ENCODE measurements at regions not wholly inside any gene's neighbourhood (a gene's known extent, or its start where the extent isn't known, plus 50 kb on each side); places are given as distances from the start of the nearest gene placed in this dataset.

DNA sequence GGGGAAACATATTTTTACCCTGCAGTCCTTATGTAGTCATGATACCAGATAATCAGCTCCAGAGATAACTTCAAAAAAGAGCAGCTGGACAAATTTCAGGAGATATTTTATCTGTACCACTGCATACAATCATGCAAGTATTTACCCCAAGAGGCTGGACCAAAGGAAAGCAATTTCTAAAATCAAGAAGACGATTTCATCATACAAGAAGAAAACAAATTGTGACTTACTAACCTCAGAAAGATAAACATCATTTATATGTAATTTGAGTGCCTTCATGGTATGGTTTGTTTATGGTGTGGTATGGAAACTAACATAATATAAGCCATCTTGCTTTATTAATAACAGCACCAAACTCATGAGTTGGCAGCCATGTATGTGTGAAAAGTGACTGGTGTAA lies 603.6 kb downstream of the PSAT1 start:
- intact Hi-C loops (cut with DNase I), result no loop called here
- ATAC-seq, result no peak
- TF ChIP-seq, protein P1, sequence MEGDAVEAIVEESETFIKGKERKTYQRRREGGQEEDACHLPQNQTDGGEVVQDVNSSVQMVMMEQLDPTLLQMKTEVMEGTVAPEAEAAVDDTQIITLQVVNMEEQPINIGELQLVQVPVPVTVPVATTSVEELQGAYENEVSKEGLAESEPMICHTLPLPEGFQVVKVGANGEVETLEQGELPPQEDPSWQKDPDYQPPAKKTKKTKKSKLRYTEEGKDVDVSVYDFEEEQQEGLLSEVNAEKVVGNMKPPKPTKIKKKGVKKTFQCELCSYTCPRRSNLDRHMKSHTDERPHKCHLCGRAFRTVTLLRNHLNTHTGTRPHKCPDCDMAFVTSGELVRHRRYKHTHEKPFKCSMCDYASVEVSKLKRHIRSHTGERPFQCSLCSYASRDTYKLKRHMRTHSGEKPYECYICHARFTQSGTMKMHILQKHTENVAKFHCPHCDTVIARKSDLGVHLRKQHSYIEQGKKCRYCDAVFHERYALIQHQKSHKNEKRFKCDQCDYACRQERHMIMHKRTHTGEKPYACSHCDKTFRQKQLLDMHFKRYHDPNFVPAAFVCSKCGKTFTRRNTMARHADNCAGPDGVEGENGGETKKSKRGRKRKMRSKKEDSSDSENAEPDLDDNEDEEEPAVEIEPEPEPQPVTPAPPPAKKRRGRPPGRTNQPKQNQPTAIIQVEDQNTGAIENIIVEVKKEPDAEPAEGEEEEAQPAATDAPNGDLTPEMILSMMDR (IDR thresholded peaks at IDR 0.05), result no peak
- H3K4me1 ChIP-seq, result no peaks in the 10 kb centered on the region
- no peaks in the 10 kb centered on the region for H3K9me3 ChIP-seq
- no peaks in the 10 kb centered on the region for H3K36me3 ChIP-seq
- H3K27me3 ChIP-seq, result no peaks in the 10 kb centered on the region
- DNase-seq, result no peak
- no peak overlapping the region for H3K27ac ChIP-seq
- no peak overlapping the region for H3K4me3 ChIP-seq

DNA sequence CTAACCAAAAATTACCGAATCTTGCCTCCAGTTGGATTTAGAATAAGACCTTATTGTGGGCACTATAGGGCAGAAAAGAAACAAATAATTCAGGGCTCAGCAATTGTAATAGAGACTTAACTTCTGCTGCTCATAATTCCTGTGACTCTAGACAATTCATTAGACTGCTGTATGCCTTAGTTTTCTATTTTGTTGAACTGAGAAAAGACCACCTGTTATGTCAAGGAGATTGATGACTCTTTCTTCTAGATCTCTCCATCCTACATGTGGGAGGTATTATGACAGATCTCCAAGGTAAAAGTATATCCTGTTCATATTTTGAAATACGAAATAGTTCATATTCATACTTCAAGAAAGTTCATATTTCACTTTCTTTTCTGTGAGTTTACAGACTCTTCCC lies 605.1 kb downstream of the PSAT1 start:
- TF ChIP-seq, protein P1 (IDR thresholded peaks at IDR 0.05), result no peak
- Histone ChIP-seq H3K27ac (no peak overlapping the region), H3K27me3 (no peaks in the 10 kb centered on the region), H3K4me3 (no peak overlapping the region), H3K9me3 (no peaks in the 10 kb centered on the region), H3K4me1 (no peaks in the 10 kb centered on the region), H3K36me3 (no peaks in the 10 kb centered on the region)
- ATAC-seq (no peak), DNase-seq (no peak)
- intact Hi-C loops (cut with DNase I), result no loop called here

DNA sequence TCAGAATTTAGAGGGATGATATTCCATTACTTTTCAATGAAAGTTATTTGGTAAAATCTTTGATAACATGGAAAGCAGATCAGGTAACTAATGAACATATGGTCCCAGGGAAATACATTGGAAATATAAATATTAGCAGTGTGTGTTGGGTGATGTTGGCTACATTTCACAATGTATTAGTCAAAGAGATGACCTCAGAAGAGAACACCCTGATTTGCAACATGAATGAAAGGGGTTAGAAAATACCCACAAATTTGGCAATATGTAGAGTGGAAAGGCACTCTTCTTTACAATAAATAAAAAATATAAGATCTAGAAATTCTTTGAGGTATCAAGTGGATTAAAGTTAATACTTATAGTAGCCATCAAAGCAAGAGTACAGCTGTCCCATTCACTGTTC lies 606.7 kb downstream of the PSAT1 start:
- no peaks in the 10 kb centered on the region for H3K4me1 ChIP-seq
- DNase-seq (no peak), ATAC-seq (no peak)
- H3K27ac ChIP-seq, result no peak overlapping the region
- TF ChIP-seq, protein P1 (IDR thresholded peaks at IDR 0.05), result no peak
- intact Hi-C loops (cut with DNase I), result no loop called here
- no peaks in the 10 kb centered on the region for H3K36me3 ChIP-seq
- no peaks in the 10 kb centered on the region for H3K27me3 ChIP-seq
- no peaks in the 10 kb centered on the region for H3K9me3 ChIP-seq
- no peak overlapping the region for H3K4me3 ChIP-seq

DNA sequence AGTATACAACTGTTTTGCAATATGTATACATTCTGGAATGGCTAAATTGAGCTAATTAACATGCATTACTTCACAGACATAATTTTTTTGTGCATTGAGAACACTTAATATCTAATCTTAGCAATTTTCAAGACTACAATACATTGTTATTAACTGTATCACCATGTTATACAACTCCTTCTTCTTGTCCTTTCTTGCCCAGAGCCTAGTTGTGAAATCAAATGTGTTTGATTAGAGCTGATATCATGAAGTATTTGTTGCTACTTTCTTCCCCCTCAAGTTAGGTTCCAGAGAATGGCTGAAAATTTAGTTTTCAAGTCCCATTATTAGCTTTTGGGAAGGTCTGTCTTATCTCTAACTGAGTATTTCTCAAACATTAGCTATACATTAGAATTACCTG lies 607.8 kb downstream of the PSAT1 start:
- TF ChIP-seq, protein P1 (IDR thresholded peaks at IDR 0.05), result no peak
- ATAC-seq, result no peak
- Histone ChIP-seq H3K4me1 (no peaks in the 10 kb centered on the region), H3K4me3 (no peak overlapping the region), H3K9me3 (no peaks in the 10 kb centered on the region), H3K36me3 (no peaks in the 10 kb centered on the region), H3K27ac (no peak overlapping the region), H3K27me3 (no peaks in the 10 kb centered on the region)
- intact Hi-C loops (cut with DNase I), result no loop called here
- no peak for DNase-seq

DNA sequence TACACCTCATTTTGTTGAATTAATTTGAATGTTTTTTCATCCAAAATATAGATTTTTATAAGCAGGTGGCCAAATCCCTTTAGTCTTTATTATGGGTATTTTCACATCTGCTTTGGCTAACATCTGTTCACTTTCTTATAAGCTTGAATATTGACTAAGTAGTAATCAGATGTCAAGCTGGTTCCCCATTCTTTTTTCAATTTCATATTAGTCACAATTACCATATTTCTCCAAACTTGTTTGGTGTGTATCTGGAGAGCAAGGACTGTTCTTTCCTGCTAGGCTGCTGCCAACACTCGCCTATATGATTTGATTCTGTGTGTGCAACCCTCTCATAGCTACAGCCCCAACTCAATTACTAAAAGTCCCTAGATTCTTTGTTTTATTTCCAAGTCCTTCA lies 608.5 kb downstream of the PSAT1 start:
- TF ChIP-seq, protein P1 (IDR thresholded peaks at IDR 0.05), result no peak
- no peak overlapping the region for H3K27ac ChIP-seq
- H3K9me3 ChIP-seq, result no peaks in the 10 kb centered on the region
- no peak for DNase-seq
- no peak for ATAC-seq
- intact Hi-C loops (cut with DNase I), result no loop called here
- no peaks in the 10 kb centered on the region for H3K36me3 ChIP-seq
- H3K4me3 ChIP-seq, result no peak overlapping the region
- no peaks in the 10 kb centered on the region for H3K27me3 ChIP-seq
- H3K4me1 ChIP-seq, result no peaks in the 10 kb centered on the region

DNA sequence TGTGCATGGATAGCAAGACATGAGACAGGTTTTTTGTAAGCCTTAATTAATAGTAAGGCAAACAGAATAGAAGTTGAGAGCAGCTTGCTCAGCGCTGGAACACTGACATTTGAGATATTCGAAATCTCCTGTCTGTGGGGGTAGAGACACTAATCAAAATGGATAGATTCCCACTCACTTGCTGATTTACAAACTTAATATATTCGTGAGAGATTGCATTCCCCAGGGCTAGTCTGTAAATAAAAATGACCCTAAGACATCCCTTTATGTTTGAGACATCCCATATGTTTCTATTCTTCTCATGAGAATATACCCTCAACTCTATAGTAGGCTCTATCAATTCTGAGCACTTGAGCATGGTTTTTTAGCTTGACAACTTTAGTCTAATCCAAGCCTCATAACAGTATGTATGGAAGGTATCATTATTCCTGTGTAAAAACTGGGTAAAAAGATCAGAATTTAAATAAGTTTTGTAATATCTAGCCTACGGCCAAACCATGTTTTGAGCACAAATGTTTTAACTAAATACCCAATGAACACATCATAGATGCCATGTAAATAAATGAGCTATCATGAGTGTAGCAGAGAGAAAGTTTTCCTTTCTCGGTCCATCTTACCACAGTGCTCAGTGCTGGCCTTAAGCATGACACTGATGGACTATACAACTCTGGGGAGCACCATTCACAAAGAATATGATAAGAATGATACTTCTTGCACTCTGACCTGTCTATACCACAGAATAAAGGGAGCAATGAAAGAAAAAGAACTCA lies 609.2 kb downstream of the PSAT1 start:
- ATAC-seq, result no peak
- intact Hi-C loops (cut with DNase I), result no loop called here
- no peak overlapping the region for H3K4me3 ChIP-seq
- no peaks in the 10 kb centered on the region for H3K27me3 ChIP-seq
- no peak for DNase-seq
- H3K27ac ChIP-seq, result no peak overlapping the region
- H3K9me3 ChIP-seq, result no peaks in the 10 kb centered on the region
- TF ChIP-seq, protein P1 (IDR thresholded peaks at IDR 0.05), result no peak
- H3K36me3 ChIP-seq, result no peaks in the 10 kb centered on the region
- H3K4me1 ChIP-seq, result no peaks in the 10 kb centered on the region

All from upper lobe of right lung (tissue), 1 donor.